ENCODE measurements at regions not wholly inside any gene's neighbourhood (a gene's known extent, or its start where the extent isn't known, plus 50 kb on each side); places are given as distances from the start of the nearest gene placed in this dataset.
"Not testable (repeated sequence)": the region's sequence is repeated elsewhere in the genome, so short reads cannot be mapped to it uniquely, and the experiment has no call there.

DNA sequence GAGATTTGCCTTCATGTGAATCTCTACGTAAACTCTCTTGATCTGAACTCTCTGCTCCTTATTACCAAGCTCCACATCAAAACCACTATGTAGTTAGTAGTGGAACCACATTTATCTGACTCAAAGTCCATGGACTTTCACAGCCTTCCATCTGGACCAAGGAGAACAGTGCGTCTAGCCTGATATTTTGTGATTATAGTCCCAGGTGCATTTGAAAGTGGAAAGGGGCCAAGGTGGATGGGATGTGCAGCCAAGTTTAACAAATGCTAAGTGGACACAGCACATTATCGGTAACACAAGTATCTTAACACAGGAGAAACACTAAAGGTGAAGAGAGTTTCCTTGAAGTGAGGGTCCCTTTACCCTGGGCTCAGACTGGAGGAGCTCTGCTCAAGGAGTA is 281.2 kb upstream of the SGK1 start:
- DNase-seq = no peak

DNA sequence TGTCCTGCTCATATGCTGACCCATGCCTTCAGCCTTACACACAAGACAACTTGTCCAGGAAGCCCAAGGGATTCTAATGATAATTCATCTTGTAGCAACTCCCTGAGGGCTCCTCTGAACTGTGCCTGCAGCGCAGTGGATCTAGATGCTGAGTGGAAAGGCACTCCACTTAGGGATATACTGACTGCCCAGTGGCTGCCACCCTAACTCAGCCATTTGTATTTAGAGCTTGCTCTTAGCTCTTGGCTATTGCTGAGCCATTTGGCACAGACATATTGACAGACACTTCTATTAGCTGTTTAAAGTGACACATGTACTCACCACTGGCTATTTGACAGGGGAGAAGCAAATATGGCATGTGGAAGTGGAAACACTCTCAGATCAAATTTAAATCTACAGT is 278.3 kb upstream of the SGK1 start:
- DNase-seq = no peak

DNA sequence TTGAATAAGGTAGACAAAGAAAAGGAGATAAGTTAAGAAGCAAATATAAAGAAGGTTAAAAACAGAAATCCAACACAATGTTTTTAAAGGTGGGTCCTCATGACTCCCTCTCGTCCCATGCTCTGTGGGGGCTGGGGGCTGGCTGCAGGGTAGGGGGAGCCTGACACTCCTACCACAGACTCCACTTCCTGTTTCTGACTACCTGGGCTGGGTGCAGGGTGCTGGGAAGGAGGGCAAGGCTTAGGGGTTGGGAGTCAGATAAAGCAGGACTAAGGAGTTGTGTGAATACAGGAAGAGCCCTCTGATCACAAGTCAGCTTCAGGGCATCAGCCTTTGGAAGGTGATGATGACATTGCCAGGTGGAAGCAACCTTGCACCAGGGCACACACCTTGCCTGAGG is 277.0 kb upstream of the SGK1 start:
- no peak for DNase-seq

DNA sequence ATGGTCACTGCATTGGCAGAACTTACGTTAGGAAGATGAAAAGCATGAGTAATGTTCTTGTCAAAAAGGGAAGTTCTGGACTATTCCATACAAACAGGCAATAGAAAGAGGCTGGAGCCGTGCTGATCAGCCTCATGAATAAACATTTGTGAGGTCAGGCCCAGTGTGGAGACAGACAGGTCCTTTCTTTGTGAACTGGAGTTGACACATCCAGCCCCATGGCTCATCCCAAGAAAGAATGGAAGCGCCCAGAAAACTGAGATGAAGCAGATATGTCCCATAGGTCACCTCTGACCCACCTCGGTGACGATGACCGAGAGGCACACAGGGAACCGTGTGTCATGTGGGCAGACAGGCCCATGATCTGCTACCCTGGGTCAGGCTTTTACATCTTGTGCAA is 276.0 kb upstream of the SGK1 start:
- DNase-seq = no peak

DNA sequence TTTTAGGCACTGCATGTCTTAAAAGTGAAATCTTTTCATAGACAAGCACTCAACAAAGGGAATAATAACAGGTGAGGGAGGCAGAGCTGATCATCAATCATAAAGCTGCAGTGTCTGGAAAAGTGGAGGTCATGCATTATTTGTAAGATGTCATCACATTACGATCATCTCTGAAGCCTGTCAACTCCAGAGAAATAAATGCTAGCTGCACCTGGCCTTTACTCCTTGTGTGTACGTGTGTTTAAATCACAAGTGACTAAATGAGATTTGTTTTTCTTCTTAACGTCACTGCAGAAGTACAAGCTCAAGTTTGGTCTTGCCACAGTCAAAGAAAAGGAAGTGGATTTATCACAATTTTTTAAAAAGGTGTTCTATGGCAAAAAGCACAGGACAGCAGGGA is 275.5 kb upstream of the SGK1 start:
- DNase-seq = no peak

DNA sequence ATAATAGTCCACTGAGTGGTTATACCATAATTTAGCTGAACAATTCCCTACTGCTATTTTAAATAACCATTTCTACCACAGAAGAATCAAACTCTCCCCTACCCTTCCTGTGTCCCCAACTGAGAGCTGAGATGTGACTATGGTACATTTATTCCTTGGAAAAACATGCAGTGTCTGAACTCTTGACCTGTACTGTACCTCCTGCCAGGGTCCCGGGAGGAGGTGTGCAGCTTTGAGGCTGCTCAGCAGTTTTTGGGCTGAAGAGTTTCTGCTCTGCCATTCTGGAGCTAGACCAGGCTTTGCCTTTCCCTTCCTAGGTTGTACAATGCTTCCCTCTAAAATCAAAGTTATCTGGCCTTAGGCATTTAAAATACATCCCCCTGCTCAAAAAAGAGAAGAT is 275.1 kb upstream of the SGK1 start:
- no peak for DNase-seq

DNA sequence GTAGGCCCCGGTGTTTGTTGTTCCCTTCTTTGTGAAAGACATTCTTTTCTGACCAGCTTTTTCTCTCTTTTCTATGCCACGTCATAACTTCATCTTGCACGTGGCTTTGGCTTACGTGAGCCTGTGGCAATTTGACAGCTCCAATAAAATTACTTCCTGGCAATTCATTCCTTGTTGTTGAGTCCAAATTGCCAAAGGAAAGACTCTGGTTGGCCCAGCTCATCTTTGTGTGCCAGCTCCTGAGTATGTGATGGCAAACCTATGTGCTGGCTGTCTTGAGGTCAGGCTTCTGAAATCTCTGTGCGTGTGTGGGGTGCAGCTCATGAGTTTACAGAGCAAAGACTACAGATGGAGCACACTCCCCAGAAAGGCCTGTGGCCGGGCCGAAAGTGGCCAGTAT is 272.5 kb upstream of the SGK1 start:
- DNase-seq = no peak

DNA sequence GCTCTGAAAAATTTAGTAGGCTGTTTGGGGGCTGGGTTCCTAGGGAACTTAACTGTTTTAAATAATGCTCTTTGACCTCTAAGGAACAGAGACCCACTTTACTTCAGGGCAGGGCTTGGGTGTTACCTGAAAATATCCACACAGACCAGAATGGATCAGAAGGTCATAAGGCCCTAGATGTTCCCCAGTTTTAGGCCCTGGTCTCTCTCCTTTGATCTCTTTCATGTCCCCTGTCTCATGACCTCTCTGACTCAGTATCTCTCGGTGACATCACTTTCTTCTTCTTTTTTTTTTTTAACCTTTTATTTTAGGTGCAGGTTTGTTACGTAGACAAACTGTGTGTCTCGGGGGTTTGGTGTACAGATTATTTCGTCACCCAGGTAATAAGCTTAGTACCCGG is 272.1 kb upstream of the SGK1 start:
- DNase-seq = no peak

DNA sequence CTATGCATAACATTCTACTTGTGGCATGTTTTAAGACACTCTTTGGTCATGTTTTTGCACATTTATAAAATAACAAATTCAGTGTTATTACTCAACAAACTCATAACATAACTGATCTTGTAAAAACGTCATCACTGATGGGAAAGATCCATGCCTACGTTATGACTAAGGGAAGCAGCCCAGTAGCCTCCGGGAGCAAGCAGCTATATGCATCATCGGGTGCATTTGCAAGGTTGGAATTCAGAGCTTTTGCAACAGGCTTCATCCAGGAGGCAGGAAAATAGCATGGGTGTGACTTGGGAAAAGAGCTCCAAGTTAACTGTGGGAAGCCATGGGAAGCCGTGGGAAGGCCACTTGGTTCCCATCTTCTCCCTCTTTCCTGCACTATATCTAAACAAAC is 271.6 kb upstream of the SGK1 start:
- no peak for DNase-seq

DNA sequence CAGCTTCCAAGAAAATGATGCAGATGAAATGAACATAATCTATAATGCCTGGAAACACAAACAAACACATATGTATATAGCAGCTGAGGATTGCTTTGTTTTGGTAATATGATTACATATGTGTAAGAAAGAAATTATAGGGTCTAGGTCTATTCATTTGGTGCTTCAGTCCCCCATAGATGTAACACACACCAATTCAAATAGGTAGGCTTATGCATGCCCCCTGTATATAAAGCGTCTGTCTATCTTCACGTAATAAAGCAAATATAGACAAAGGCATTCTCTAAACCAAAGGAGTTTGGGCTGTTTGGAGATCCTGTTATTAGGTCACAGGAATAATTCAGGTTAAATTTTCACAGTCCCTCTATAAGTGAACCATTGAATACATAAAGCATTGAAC is 270.4 kb upstream of the SGK1 start:
- DNase-seq = no peak

DNA sequence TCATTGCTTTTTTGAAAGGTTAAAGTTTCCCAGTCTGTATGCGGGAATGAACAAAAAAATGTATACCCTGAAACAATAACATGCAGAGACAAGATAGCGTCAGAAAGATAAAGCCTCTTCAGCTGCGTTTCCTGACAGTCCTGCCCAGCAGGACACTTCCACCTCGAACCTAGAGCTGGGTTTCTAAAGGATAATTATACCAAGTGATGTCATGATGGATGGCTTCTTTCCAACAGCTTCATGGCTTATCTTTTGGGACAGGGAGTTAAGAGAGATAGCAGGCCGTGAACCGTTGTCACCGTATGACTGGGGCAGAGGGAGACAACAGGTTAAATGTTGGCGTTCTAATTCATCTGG is 267.6 kb upstream of the SGK1 start:
- DNase-seq = no peak

DNA sequence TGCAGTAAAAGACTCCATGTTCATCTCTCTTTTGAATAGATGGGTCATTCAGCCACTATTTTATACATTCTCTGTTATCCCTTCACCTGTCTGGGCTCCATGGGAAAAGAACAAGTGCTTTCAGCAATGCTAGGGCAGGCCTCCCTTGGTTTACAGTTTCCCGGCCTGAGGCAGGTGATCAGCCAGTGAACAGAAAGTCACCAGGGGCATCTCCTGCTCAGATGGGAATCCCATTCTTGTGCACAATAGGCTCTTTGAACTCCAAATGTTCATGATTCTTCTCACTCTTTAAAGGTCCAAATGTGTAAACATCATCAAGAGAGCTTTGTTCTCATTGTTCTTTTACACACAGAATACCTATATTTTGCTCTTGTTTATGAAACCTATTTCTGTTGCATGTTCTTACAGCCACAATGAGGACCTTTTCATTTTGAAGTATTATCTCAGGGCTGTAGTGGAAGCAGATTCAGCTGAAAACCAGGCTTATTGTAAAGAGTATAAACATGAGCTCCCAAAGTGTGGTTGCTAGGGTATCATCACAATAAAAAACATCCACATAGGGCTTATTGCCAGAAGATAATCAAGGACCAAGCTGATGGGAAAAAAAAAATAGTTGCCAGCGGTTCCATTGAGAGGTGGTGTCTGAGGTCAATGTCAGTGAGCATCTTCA is 267.1 kb upstream of the SGK1 start:
- no peak for DNase-seq

DNA sequence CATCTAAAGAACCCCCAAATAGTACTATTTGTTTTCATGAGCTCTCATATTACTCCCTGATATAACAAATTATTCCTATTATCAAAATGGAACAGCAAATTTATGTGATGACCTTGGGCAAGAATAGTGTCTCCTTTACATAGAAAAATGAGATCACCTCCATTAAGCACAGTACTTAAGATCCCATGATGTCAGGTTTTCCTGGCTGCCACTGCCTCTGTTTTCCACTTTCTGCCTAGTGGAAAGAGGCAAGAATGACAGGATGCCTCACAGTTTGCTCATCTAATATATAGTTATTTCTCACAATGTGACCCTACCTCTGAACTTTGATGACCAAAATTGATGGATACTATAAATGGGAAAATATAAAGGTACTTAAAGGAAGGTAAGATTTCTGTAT is 260.1 kb upstream of the SGK1 start:
- no peak for DNase-seq

DNA sequence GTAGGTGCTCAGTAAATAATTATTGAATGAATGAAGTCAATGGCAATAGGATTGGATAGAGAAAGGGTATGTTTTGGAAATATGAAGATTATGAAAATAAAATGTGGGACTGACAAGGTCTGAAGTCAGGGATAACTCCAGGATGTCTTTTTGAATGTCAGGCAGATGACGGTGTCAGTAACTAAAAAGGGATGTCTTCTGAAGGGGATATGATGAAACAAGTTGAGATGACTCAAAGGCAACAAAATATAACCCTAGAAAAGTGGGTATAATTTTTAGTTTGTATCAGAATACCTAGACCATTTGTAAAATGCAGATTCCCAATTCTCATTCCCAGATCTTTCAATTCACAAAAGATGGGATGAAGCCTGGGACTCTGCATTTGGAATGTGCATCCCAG is 257.3 kb upstream of the SGK1 start:
- DNase-seq = no peak

DNA sequence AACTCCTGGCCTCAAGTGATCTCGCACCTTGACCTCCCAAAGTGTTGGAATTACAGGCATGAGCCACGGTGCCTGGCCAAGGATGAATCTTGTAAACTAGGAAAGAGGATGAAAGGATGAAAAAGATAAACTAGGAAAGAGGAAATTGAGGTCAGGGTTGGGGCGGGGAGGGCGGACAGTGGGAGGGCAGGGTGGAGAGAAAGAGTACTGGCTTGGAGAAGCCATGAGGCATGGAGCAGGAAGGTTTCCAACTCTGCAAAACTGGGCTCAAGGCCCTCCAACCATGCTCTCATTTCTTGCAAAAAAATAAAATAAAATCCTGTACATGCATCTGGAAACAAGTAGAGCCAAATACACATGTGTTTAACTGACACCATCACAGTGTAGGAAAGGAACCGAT is 256.6 kb upstream of the SGK1 start:
- DNase-seq = no peak

DNA sequence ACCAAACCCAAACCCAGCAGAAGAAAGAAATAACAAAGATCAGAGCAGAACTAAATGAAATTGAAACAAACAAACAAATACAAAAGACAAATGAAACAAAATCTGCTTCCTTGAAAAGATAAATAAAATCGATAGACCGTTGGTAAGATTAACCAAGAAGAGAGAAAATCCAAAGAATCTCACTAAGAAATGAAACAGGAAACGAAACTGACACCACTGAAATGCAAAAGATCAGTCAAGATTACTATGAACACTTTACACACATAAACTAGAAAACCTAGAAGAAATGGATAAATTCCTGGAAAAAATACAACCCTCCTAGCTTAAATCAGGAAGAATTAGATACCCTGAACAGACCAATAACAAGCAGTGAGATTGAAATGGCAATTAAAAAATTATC is 252.1 kb upstream of the SGK1 start:
- not testable (repeated sequence) for DNase-seq

DNA sequence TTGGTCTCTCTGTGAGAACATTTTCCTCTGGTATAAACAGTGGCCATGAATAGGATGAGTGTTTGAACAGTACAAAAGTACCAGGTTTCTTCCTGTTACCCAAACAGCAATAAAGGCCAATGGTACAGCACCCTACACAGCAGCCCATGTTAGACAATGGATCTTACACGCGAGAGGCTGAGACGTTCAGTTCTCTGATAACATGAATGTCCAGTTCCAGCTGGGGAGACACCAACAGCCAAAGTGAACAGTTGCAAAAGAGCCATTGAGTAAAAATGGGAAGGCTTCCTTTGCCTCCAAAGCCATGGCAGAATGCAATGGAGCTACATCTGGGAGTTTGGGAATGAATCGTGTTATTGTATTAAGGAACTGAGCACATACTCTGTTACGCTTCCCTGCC is 246.8 kb upstream of the SGK1 start:
- no peak for DNase-seq

DNA sequence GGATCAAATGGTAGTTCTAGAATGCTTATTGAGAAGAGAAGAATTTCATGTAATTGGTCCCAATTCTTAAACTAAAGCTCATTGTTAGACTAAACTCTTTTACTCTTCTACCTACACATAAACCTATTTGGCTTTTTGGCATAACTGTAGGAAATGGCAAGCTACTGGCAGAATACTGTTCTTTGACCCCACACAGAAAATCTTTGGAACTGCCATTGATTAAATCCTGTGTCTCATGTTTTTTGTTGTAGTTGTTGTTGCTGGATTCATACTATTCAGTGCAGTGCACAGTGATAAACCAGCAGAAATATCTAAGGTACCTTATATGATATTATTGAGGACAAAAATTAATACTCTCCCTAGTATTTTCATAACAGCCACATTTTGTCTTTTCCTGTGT is 242.1 kb upstream of the SGK1 start:
- no peak for DNase-seq

DNA sequence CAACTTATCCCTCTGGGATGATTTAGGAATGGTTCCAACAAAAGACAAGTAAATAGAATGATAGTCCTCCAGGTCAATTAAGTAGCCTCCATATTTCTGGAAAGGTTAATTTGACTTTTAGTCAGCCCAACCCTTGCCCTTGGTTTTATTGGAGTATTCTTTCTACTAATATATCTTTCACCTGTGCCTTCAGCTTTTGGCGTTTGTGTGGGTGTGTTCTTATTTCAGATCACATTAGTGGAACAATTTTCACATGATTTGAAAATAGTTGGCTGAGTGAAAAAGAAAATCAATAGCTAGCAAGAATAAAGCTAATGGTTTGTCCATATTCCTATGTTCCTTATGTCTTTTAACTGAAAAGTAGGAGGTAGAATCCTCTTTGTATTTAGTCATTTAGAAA is 239.6 kb upstream of the SGK1 start:
- DNase-seq = no peak

DNA sequence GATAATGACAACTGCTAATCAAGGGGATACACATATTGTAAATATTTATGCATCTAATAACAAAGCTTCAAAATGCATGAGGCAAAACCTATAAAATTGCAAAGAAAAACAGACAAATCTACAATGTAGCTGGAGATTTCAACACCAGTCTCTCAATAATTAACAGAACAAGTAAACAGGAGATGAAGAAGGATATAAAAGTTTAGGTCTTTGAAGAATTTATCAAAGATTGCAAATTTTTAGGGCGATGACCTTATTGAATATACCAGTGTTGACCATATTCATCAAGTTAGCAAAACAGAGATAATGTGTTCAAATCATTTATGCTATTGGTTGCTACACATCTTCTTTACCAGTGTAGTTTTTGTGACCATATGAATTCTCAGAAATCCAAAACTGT is 237.8 kb upstream of the SGK1 start:
- DNase-seq = no peak

DNA sequence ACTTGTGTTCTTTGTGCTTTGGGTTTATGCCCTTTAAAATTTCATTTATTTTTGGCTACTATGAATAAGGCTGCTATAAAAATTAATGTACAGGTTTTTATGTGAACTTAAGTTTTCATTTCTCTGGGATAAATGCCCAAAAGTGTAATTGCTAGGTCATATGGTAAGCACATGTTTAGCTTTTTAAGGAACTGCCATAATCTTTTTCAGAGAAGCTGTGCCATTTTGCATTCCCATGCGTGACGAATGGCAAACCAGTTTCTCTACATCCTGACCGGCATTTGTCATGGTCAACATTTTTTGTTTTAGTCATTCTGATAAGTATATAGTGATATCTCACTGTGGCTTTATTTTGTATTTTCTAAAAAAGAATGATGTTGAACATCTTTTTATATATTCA is 236.0 kb upstream of the SGK1 start:
- DNase-seq = no peak

DNA sequence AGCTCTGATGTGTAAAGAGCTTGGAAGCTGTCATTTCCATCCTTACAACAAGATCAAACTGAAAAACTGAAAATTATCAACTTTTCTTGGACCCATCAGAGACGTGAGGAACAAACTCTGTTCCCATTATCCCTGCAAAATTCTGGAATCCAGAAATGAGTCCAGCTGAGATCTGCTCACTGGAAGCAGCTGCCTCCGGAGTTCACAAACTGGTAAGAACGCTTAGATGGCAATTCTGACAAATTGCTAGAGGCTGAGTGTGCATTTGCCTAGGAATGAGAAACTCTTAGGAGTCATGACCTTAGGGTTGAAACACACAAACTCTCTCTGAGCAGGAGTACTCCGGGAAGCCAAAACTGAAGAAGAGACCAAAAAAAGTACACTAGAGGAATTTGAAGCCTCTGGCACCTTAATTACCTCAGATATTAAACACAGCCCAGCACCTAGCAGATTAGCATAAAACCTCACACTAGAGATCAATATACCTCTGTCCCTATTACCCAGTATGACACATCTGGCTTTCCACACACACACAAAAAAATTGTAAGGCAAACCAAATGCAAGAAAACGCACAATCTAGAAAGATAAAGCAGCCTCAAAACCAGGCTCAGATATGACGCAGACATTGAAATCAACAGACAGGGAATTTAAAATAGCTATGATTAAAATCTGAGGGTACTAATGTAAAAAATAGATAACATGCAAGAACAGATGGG is 233.5 kb upstream of the SGK1 start:
- no peak for DNase-seq

DNA sequence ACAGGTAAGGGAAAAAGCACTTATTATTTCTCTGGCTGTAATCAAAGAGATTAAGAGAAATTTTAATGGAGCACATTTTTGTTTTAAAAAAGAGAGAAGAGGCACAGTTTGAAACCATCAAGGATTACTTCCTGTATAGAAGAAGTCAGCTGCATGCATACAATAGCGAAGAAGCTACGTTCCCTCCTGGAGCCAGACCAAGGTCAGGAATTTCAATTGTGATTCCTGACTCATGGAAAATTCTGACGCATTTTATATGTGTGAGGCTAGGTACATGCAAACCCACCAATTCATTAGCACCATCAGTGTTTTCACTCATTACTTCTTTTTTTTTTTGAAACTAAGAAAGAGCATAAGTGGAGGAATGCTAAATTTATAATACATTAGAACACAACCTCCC is 232.7 kb upstream of the SGK1 start:
- DNase-seq = no peak

DNA sequence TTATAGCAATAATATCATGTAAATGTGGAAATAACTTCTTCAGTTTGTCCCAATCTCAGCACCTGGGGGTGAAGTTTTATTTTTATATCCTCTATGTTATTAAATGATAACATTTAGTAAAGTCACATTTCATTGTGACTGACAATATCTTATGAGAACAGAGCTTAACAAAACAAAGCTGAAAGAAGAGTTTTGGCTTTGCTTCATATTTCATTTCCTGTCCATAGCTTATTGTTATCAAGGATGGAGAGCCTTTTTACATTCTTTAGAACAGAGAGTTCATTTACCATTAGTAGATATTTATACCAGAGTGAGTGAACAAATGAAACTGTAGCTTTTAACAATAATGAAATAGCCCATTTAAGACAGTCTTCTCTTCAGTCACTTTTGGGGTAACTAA is 231.9 kb upstream of the SGK1 start:
- DNase-seq = no peak

DNA sequence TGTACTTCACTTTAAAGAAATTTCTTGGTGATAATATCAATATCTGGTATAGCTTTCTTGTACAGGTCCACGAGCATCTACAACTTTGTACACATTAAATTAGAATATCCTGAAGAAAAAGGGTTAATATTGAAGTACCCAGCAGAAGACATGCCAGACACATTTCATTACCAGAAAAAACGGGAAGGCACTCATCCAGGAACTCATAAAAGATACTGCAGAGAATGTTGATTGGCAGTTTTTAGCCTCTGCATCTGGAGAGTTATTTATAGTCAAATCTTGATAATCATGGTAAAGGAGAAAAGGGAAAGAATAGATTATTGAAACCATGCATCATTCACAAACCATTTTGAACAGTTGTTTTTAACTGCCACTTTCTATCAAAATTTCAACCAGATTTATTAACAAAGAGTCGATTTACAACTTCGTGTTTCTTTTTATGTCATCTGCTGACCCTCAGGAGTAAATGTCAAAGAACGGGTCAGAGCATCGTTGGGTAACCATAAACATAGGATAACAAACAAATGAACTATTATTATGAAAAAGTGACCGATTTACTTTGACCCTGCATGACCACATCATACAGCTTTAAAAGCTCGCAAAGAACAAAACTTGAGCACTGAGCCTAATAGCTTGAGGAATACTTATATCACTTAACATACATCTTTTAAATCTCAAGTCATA is 229.2 kb upstream of the SGK1 start:
- no peak for DNase-seq

All from stimulated activated CD4-positive, alpha-beta T cell treated with anti-CD3 and anti-CD28 coated beads, Interleukin-15, amount 100 ng/mL, for 24 hours (primary cell).